Jurkat, Clone E6-1 (cell line): ENCODE measurements at regions not wholly inside any gene's neighbourhood (a gene's known extent, or its start where the extent isn't known, plus 50 kb on each side); places are given as distances from the start of the nearest gene placed in this dataset.

Source experiments
- DNase-seq: peaks from one replicate; pipeline ENCODE4 v3.0.0-alpha.2; 2011; ENCODE audit warnings: low read depth, low spot score
- H3K4me3 ChIP-seq: 2 replicates; pipeline ENCODE4 v1.5.1; 2011; ENCODE audit warnings: mild to moderate bottlenecking, low read length, control low read depth, moderate library complexity

DNA sequence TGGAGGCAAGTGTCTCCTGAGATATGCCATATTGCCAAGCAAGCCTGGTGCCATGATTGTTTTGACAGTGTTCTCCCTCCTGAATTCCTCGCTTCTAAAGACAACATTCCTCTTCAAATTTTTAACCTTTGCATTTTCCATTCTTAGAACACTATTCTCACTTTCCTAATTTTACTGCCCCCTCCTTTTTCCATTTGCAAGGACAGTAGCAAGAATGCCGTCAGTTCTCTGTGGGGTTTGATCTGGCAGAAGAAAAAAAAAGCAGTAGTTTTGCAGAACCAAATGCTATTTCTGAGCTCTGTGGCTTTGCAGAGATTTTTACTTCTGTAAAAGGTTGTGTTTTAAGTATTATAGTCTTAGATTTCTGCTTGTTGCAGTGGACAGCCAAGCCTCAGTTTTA lies 295.2 kb downstream of the NUAK1 start:
- DNase-seq = no peak
- H3K4me3 ChIP-seq = no peak overlapping the region

- H3K4me3 ChIP-seq = no peak overlapping the region
- DNase-seq = no peak
Measured at GRCh38 chr12:105843986-105844760, 294.6 kb downstream of the NUAK1 start.

DNA sequence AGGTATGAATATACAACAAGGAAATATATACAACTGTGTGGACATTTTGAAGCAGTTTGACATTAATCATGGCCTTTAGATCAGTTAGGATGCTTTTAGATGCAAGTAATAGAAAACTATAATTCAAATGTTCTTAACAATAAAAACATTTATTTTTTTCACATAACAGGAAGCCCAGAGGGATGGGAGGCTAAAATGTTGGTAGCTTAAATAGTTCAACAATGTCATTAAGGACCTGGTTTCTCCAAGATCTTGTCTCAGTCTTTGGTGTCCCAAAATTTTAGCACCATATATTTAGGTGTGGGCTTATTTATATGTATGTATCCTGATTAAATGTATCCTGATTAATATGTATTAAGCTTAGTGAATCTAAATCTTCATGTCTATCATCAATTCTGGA lies 292.4 kb downstream of the NUAK1 start:
- H3K4me3 ChIP-seq = no peak overlapping the region
- DNase-seq = no peak

- H3K4me3 ChIP-seq = no peak overlapping the region
Measured at GRCh38 chr12:105847068-105847467, 291.7 kb downstream of the NUAK1 start.

DNA sequence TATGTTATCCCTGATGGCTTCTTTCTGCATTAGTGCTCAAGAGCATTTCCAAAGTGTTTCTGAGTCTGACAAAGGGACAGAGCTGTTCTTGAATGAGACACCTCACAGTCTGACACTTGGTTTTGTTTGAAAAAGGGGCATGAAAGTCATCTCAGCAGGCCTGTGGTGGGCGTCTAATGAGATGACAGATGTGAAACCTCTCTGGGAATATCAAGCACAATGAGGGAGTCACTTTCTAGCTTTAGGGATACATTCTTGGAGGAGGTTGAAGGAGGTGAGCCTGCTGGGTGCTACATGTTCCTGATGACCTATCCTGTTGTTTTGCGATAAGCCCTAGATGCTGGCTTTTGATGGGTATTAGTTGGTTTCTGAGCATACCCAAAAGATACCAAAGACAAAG lies 290.5 kb downstream of the NUAK1 start:
- H3K4me3 ChIP-seq = no peak overlapping the region
- DNase-seq = no peak

More at GRCh38 chr12:105847068-105847467, 291.7 kb downstream of the NUAK1 start:
- no peak for DNase-seq

- no peak for DNase-seq
- no peak overlapping the region for H3K4me3 ChIP-seq
Measured at GRCh38 chr12:105850103-105850968, 288.4 kb downstream of the NUAK1 start.

DNA sequence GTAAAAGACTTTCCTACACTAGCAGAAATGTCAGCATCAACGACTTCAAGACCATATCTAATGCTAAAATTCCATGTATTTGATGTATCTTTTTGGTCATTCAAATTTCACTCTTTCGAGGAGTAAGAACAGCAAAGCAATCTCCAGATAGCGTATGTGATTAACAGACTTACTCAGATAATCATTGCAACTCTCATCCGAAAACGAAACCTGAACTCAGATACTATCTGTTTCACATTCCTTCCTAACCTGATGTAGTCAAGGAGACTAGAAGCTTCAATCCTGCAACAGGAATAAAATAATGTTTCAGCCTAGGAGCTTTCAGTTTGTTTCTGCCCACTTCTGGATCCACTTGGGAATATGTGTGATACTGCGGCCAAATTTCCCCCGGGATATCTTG lies 286.3 kb downstream of the NUAK1 start:
- H3K4me3 ChIP-seq = no peak overlapping the region

DNA sequence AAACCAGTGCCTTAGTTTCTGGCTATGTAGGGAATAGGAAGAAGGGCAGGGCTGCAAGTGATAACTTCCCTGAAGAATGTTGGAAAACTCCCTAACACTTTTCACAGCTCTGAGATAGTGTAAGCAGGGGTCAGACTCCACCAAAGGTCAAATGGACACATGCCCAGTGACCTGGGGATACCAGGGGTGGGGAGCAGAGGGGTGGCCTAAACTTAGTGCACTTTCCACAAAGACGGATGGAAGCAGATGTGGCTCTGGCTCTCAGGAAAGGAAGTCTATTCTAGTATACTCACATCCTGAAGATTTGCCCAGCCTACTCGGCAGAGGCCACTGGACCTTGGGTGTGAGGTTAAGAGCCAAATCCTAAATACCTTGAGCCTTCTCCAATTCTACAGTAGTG lies 285.8 kb downstream of the NUAK1 start:
- DNase-seq = no peak
- no peak overlapping the region for H3K4me3 ChIP-seq

More for the DNA sequence above, 286.3 kb downstream of the NUAK1 start:
- DNase-seq = no peak

DNA sequence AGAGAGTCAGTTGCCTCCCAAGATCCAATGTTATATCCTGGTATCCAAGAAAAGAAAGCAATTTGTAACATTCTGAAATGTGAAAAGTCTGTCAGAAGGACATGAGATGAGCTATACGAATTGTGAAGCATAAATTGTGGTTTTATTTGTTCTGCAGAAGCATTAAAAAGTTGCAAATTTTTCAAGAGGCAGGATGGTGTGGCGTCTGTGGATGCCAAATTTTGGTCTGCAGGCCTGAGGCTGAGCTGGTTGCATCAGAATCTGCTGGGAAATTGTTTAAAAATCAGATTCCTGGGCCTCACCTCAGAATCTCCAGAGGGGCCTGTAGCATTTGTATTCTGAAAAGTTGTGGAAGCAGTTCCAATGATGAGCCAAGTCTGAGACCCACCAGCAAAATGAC lies 284.7 kb downstream of the NUAK1 start:
- DNase-seq = no peak

GRCh38 chr12:105855361-105856047 lies 283.2 kb downstream of the NUAK1 start:
- H3K4me3 ChIP-seq = no peak overlapping the region
- DNase-seq = no peak

More for the DNA sequence above, 284.7 kb downstream of the NUAK1 start:
- no peak overlapping the region for H3K4me3 ChIP-seq

GRCh38 chr12:105856048-105856405 lies 282.7 kb downstream of the NUAK1 start:
- H3K4me3 ChIP-seq = no peak overlapping the region
- DNase-seq = no peak

- no peak overlapping the region for H3K4me3 ChIP-seq
- no peak for DNase-seq
Measured at GRCh38 chr12:105858981-105859710, 279.6 kb downstream of the NUAK1 start.

GRCh38 chr12:105860561-105861207 lies 278.1 kb downstream of the NUAK1 start:
- no peak overlapping the region for H3K4me3 ChIP-seq
- no peak for DNase-seq

DNA sequence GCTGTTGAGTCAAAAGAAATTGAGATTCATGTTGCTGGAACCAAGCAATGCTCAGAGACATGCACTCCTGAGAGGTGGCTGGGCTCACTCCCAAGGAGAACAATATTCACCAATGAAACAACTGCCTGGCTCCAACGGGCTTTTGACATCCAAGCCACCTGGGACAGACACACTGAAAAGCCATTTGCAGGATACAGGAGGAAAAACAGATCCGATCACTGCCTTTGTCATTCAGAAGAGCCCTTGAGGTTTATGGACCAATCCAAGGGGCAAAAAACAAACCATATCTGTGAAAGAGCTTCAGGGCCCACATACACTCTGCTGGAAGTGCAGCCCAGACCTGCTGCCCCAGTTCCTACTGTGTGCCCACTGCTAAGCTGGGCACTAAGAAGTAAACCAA lies 277.5 kb downstream of the NUAK1 start:
- H3K4me3 ChIP-seq = no peak overlapping the region
- no peak for DNase-seq

DNA sequence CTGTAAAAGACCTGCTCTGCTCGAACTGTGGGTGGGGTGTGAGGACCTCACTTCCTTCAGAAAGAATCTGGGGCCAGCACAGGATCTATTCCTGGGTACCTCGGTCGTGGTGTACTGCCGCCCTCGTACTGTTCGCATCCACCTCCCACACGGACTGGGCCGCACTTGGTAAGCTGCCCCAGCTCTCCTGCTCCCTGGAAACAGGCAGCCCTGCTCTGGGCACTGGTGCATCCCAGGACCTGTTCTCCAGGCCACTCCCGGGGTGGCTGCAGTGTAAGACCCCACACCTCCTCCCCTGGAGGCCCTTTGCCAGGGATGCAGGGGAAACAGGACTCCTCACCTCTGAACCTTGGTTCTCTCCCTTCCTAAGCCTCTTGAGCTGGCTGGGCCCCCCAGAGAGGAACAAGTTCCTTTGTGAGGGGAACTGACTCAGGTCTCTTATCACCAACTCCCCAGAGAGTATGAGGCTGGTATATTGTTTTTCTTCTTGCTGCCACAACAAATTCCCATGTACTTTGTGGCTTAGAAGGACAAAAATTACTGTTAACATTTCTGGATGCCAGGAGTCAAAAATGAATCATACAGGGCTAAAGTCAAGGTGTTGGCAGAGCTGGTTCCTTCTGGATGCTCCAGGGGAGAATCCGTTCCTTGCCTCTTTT lies 276.5 kb downstream of the NUAK1 start:
- no peak overlapping the region for H3K4me3 ChIP-seq
- DNase-seq = no peak

DNA sequence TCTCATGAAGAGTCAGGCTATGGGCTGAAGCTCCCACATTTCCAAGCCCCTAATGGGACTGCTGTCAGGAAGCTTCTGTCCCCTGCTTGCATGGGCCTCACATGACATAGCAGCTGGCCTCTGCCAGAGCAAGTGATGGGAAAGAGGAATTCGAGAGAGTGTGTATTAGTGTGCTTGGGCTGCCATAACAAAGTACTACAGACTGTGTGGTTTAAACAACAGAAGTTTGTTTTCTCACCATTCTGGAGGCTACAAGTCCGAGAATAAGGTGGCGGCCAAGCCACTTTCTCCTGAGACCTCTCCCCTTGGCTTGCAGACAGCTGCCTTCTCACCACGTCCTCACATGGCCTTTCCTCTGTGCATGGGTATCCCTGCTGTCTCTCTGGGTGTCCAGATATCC lies 274.4 kb downstream of the NUAK1 start:
- no peak for DNase-seq
- no peak overlapping the region for H3K4me3 ChIP-seq

GRCh38 chr12:105864901-105865300 lies 273.9 kb downstream of the NUAK1 start:
- no peak overlapping the region for H3K4me3 ChIP-seq
- no peak for DNase-seq

- H3K4me3 ChIP-seq = no peak overlapping the region
- DNase-seq = no peak
Measured at GRCh38 chr12:105865886-105866285, 272.9 kb downstream of the NUAK1 start.
